Smooth muscle cell (in vitro differentiated cells): ENCODE measurements at regions not wholly inside any gene's neighbourhood (a gene's known extent, or its start where the extent isn't known, plus 50 kb on each side); places are given as distances from the start of the nearest gene placed in this dataset.

Source experiments
- DNase-seq: peaks from one replicate; lab custom pipeline; 2025; ENCODE audit not compliant: unreplicated experiment; lab: John Stamatoyannopoulos, UW
- H2AFZ ChIP-seq: fragments of 200-600 bp; sonication (generic); 2 replicates; pipeline ENCODE4 v1.6.0; 2016; ENCODE audit warnings: antibody characterized with exemption, low read depth, mild to moderate bottlenecking
- H3F3A ChIP-seq: fragments of 200-600 bp; sonication (generic); 2 replicates; pipeline ENCODE4 v1.6.0; 2017; ENCODE audit warnings: antibody characterized with exemption, low read depth
- H3K27ac ChIP-seq: fragments of 200-600 bp; sonication (generic); 2 replicates; pipeline ENCODE4 v1.5.1; 2016; ENCODE audit warnings: low read depth, mild to moderate bottlenecking
- H3K27me3 ChIP-seq: fragments of 200-600 bp; sonication (generic); 2 replicates; pipeline ENCODE4 v1.6.1; 2016; ENCODE audit warnings: low read depth, mild to moderate bottlenecking
- H3K36me3 ChIP-seq: fragments of 200-600 bp; sonication (generic); 2 replicates; pipeline ENCODE4 v1.5.1; 2016; ENCODE audit warnings: low read depth
- H3K4me1 ChIP-seq: fragments of 200-600 bp; sonication (generic); 2 replicates; pipeline ENCODE4 v1.5.1; 2016; ENCODE audit warnings: low read depth
- H3K4me2 ChIP-seq: fragments of 200-600 bp; sonication (generic); 2 replicates; pipeline ENCODE4 v1.6.0; 2016; ENCODE audit warnings: mild to moderate bottlenecking
- H3K4me3 ChIP-seq: fragments of 200-600 bp; sonication (generic); 2 replicates; pipeline ENCODE4 v1.5.1; 2016; ENCODE audit warnings: mild to moderate bottlenecking
- H3K79me2 ChIP-seq: fragments of 200-600 bp; sonication (generic); 2 replicates; pipeline ENCODE4 v1.6.0; 2016; ENCODE audit warnings: low read depth, mild to moderate bottlenecking
- H3K9ac ChIP-seq: fragments of 200-600 bp; sonication (generic); 2 replicates; pipeline ENCODE4 v1.6.0; 2016; ENCODE audit warnings: low read depth
- H3K9me3 ChIP-seq: fragments of 200-600 bp; sonication (generic); replicated peaks from 2 replicates; pipeline ENCODE4 v1.5.1; 2016; ENCODE audit warnings: low read depth
- H4K20me1 ChIP-seq: fragments of 200-600 bp; sonication (generic); 2 replicates; pipeline ENCODE4 v1.6.0; 2016; ENCODE audit warnings: low read depth
- WGBS: methylation state at CpG from one replicate; pipeline ENCODE4 v1.1.7; 2016; ENCODE audit warnings: low lambda C conversion rate; 5-methylcytosine and 5-hydroxymethylcytosine counted together
- TF ChIP-seq, protein P1 (sequence below): fragments of 200-600 bp; sonication (generic); IDR thresholded peaks from 2 replicates; pipeline ENCODE4 v1.5.1; 2017; ENCODE audit warnings: borderline replicate concordance, mild to moderate bottlenecking, antibody characterized with exemption; ENCODE audit not compliant: insufficient read depth, poor library complexity, severe bottlenecking

DNA sequence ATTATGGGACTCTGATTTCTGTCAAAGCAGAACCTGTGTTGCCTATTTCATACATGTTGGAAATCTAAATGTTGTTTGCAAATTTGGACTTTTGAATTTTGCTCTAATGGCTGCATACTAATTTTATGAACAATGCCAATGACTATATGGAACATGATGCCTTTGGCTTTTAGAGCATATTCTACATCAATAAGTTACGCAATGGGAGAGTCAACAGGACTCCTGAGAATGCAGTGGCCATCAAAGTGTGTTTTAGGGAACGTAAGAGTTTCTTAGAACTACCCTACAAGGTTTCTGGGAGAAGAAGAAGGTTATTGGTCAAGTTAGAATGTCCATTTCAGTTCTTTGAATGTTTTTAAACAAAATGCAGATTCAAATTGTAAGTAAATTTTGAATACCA, 76.1 kb downstream of the SLIT2 start:
- Histone ChIP-seq H3K9me3 (no peaks in the 10 kb centered on the region), H3K27me3 (no peaks in the 10 kb centered on the region), H3K9ac (no peak overlapping the region), H3K4me2 (no peak overlapping the region), H3K36me3 (no peaks in the 10 kb centered on the region), H2AFZ (no peak overlapping the region), H3K79me2 (no peaks in the 10 kb centered on the region), H3K4me3 (no peak overlapping the region), H4K20me1 (peaks cover 9% of the 10 kb centered on the region), H3K4me1 (no peaks in the 10 kb centered on the region), H3K27ac (no peak overlapping the region), H3F3A (no peaks in the 10 kb centered on the region)
- DNase-seq: no peak
- 93% methylated on average over 2 of the region's 2 CpGs for WGBS
- TF ChIP-seq, protein P1, sequence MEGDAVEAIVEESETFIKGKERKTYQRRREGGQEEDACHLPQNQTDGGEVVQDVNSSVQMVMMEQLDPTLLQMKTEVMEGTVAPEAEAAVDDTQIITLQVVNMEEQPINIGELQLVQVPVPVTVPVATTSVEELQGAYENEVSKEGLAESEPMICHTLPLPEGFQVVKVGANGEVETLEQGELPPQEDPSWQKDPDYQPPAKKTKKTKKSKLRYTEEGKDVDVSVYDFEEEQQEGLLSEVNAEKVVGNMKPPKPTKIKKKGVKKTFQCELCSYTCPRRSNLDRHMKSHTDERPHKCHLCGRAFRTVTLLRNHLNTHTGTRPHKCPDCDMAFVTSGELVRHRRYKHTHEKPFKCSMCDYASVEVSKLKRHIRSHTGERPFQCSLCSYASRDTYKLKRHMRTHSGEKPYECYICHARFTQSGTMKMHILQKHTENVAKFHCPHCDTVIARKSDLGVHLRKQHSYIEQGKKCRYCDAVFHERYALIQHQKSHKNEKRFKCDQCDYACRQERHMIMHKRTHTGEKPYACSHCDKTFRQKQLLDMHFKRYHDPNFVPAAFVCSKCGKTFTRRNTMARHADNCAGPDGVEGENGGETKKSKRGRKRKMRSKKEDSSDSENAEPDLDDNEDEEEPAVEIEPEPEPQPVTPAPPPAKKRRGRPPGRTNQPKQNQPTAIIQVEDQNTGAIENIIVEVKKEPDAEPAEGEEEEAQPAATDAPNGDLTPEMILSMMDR: no peak

DNA sequence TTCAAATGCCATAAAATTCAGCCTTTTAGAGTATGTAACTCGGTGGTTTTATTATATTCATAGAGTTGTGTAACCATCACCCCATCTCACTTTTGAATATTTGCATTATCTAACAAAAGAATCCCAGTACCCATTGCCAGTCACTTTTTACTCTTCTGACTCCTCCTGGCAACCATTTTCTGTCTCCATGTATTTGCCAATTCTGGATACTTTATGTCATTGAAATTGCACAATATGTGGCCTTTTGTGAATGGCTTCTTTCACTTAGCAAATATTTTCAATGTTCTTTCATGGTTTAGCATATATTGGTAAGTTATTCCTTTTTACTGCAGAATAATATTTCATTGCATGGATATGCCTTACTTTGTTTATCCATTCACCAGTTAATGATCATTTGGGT, 79.9 kb downstream of the SLIT2 start:
- H3K27me3 ChIP-seq: no peaks in the 10 kb centered on the region

DNA sequence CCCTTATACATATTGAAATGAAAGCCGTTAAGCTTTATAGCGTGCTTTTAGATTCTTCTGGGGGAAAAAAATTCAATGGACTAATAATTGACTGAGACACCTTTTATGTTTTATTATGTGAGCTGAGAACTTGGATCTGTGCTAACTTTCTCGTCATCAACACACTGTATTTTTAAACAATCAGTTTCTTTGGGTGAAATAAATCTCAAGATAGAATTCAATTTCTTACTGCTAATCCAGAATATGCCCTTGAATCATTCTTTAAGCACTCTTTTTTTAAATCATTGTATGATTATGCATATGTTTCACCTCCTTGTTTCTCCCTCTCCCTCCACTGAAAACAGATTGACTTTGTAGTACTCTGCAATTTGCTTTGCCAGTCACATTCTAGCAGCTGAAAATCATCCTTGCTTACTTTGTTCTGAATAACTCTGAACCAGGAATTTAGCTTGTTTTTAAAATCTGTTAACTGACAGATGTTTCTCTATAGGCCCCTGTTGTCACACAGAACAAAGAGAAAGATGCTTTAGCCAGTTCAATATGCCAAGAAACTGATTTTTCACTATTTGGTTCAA, 81.5 kb downstream of the SLIT2 start:
- TF ChIP-seq, protein P1: no peak
- Histone ChIP-seq H2AFZ (no peak overlapping the region), H3K4me2 (no peak overlapping the region), H3K9me3 (no peaks in the 10 kb centered on the region), H3K4me1 (no peaks in the 10 kb centered on the region), H4K20me1 (no peaks in the 10 kb centered on the region), H3K27ac (no peak overlapping the region), H3K4me3 (no peak overlapping the region), H3K9ac (no peak overlapping the region), H3K79me2 (no peaks in the 10 kb centered on the region), H3K36me3 (no peaks in the 10 kb centered on the region), H3F3A (no peaks in the 10 kb centered on the region), H3K27me3 (no peaks in the 10 kb centered on the region)
- DNase-seq: no peak
- WGBS: 89% methylated on average over 3 of the region's 3 CpGs

More for the DNA sequence above, 79.9 kb downstream of the SLIT2 start:
- TF ChIP-seq, protein P1: no peak
- Histone ChIP-seq H3K79me2 (no peaks in the 10 kb centered on the region), H3K36me3 (no peaks in the 10 kb centered on the region), H3K27ac (no peak overlapping the region), H3K4me2 (no peak overlapping the region), H4K20me1 (no peaks in the 10 kb centered on the region), H3F3A (no peaks in the 10 kb centered on the region), H3K9me3 (no peaks in the 10 kb centered on the region), H2AFZ (no peak overlapping the region), H3K4me3 (no peak overlapping the region), H3K4me1 (no peaks in the 10 kb centered on the region), H3K9ac (no peak overlapping the region)
- no peak for DNase-seq
- 97% methylated on average over 1 of the region's 1 CpG for WGBS

DNA sequence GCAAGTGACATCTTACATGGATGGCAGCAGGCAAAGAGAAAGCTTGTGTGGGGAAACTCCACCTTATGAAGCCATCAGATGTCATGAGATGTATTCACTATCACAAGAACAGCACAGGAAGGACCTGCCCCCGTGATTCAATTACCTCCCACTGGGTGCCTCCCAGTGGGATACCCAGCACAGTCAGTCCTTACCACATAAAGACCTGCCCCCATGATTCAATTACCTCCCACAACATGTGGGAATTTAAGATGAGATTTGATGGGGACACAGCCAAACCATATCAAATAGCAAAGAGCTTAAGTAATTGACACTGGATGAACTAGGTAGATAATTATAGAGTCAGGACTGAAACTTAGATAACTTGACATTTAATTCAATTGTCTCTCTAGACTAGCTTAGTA, 85.6 kb downstream of the SLIT2 start:
- DNase-seq: no peak
- H3K4me2 ChIP-seq: no peak overlapping the region
- no peaks in the 10 kb centered on the region for H3K79me2 ChIP-seq
- H3K9me3 ChIP-seq: no peaks in the 10 kb centered on the region
- TF ChIP-seq, protein P1: no peak
- no peak overlapping the region for H3K9ac ChIP-seq
- H3K27ac ChIP-seq: no peak overlapping the region
- H3K27me3 ChIP-seq: no peaks in the 10 kb centered on the region
- no peaks in the 10 kb centered on the region for H3F3A ChIP-seq
- 86% methylated on average over 1 of the region's 1 CpG for WGBS
- H3K4me1 ChIP-seq: no peaks in the 10 kb centered on the region
- no peak overlapping the region for H2AFZ ChIP-seq
- no peaks in the 10 kb centered on the region for H3K36me3 ChIP-seq
- no peak overlapping the region for H3K4me3 ChIP-seq
- no peaks in the 10 kb centered on the region for H4K20me1 ChIP-seq
